Gastroesophageal sphincter (tissue), 3 donors: ENCODE measurements at regions not wholly inside any gene's neighbourhood (a gene's known extent, or its start where the extent isn't known, plus 50 kb on each side); places are given as distances from the start of the nearest gene placed in this dataset.
"Not testable (repeated sequence)": the region's sequence is repeated elsewhere in the genome, so short reads cannot be mapped to it uniquely, and the experiment has no call there.

Experiments used
- CTCF ChIP-seq, 4 experiments: fragments of 200-600 bp in 2 of 4; fragments of 450-650 bp in 2 of 4; sonication (generic) in 1 of 4; IDR thresholded peaks; one replicate each; pipeline ENCODE4 v1.5.1; 2017 to 2019; ENCODE audit warnings: antibody characterized with exemption in 4 of 4, mild to moderate bottlenecking in 2 of 4, moderate library complexity in 2 of 4
- POLR2A ChIP-seq, 2 donors: fragments of 450-650 bp; IDR thresholded peaks; one replicate each; pipeline ENCODE4 v1.6.1; 2017; ENCODE audit warnings: antibody characterized with exemption in 2 of 2, mild to moderate bottlenecking in 2 of 2, moderate library complexity in 1 of 2
- POLR2AphosphoS5 ChIP-seq: sonication (generic); formaldehyde crosslinking; IDR thresholded peaks from one replicate; pipeline ENCODE4 v1.6.1; 2017; ENCODE audit warnings: antibody characterized with exemption

GRCh38 chr16:35170061-35170460 is 1710.6 kb downstream of the TP53TG3F start:
- TF ChIP-seq POLR2A (IDR thresholded peaks at IDR 0.05); POLR2AphosphoS5; CTCF (IDR thresholded peaks at IDR 0.05): not testable (repeated sequence)
